D341Med (cell line): ENCODE measurements at regions not wholly inside any gene's neighbourhood (a gene's known extent, or its start where the extent isn't known, plus 50 kb on each side); places are given as distances from the start of the nearest gene placed in this dataset.

Experiments used
- DNase-seq: peaks from one replicate; pipeline ENCODE4 v3.0.0; 2012; ENCODE audit warnings: low spot score

DNA sequence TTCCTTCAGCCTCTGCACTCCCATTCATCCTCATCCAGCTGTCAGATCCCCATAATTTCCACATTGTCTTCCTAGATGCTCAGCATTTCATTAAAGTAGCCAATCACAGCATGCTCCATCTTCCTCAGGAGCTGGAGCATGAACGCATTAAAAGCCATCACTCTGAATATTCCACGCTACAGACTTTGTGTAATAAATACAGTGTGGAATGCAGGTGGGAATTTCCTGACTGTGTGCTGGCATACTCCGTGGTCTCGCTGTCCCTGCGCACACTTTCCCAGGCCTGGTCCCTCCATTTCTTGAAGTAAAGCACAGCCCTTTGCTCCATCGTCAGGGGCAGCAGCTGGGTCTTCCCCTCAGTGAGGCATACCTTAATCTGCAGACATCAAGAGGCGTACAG lies 123.7 kb upstream of the NCK2 start:
- no peak for DNase-seq

DNA sequence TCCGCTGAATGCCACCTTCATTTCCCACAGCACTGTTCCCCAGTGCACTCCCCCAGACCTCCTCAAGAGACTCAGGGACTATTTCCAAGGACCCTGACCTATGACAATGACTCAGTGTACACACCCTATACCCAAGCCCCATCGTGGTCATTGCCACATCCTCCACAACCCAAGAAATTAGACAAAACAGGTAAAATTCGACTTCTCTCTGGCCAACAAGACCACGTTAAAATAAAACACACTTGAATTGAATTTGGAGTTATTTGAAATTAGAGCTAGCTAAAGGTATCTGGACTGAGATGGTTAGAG lies 126.4 kb upstream of the NCK2 start:
- DNase-seq = no peak

DNA sequence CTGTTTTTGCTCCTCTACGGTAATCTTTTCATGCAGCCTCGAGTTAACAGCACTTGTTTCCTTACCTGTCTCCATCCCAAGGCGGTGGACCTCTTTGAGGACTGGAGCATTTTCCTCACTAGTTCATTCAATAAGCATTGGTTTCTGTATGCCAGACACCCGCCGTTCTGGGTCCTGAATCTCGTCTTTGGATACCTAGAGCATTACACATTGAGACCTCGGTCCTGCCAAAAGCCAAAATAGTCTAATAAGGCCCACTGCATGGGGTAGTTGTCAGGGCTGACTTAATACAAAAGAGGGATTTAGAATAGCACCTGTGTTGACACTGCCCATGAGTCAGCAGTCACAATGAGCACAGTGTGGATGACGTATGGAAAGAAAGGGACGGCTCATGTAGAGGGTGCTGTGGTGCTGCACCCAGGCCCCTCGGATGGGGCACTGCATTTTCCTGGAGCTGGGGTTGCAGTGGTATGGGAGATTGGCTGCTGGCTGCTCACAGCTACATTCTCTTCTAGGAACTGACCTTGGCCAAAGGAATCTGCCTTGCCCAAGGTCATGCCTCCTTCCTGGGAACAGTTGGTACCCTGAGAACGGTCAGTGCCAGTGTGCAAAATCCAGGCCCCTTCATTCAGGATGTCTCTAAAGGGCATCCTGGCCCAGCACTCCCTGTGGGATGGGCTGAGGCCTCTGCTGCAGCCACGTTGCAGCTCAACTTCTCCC lies 126.9 kb upstream of the NCK2 start:
- DNase-seq = no peak

DNA sequence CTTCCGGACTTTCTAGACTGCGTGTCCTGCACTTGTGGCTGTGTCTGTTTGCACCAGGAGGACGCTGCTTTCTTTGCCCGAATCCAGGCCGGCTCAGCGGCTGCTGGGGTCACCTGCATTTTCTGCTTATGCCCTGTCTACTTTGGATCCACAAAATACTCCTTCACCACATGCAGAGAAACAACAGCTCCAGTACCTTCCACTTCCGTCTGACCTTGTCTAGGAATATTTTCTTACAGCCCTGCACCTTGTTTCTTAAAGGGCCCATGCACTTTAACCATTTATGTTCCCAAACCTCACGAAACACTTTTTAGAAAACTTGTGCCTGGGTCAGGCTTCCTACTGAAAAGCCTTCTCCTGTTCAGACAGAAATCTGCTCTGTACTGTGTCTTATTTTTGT lies 129.4 kb upstream of the NCK2 start:
- DNase-seq = no peak

DNA sequence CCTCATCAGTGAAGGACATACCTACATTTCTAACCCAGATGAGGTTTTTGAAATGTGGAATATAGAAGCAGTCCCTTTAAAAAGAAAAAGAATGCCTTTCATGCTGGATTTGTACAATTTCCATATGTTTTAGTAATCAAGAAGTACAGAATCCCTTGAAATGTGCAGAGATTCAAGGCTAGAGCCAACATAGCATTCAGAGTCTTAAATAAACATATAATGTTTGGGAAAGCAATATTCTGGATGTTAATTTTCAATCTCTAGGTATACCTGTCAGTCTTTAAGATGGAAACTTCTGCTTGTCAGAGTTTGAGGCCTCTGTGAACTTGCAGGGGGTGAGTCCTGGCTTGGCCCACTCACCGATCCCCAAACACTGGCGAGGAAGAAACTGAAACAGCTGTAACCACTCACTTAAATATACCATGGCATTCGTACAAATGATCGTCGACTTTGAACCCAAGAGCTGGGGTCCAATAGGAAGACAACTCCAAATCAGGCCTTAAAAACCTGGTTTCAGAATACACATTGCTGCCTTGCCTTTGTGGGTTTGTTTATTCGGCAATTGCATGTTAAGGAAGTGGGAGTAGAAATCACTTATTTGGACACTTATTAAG lies 132.8 kb upstream of the NCK2 start:
- no peak for DNase-seq

DNA sequence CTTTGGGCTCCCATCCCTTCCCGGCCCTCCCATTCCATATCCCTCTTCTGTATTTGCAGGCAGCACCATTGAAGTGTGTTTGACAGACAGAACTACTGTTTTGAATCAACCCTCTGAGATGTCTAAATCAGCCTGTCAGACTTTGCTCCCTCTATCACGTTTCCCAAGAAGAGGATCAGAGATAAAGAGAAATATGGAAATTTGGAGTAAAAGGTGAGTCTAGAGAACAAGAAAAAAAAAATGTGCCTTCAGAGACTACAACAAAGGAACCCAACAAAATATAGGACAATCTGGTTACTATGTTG lies 133.4 kb upstream of the NCK2 start:
- no peak for DNase-seq

DNA sequence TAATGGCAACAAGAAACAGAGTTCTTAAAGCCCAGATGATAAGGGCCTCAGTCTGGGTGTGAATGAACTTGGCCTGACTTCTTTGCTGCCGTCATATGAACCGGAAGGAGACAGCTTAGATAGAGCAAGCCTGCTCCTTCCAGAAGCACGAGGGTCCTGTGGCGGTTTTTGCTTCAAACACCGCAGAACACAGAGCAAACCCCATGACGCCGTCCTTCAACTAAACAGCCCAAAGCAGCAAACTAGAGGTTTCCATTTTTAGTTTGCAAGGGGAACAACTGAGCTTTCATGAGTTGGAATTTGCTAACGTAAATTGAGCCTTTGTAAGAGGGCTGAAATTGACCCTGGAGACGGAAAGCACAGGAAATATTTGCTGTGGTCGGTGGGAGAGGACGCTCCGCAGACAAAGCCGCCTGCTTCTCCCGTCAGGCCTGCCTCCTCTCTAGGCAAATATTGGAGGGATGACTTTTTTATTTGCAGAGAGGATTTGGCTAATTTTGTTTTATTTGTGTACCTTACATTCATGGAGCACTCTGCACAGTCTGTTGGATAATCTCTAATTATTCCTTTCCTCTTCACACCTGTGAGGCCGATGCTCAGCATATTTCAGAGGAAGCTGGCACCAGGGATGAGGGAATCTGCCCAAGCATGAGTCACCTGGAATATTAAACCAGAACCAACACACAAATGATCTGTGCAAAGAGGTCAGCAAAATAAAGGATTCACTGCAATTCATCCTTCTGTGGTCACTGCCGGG lies 134.0 kb upstream of the NCK2 start:
- DNase-seq = no peak

DNA sequence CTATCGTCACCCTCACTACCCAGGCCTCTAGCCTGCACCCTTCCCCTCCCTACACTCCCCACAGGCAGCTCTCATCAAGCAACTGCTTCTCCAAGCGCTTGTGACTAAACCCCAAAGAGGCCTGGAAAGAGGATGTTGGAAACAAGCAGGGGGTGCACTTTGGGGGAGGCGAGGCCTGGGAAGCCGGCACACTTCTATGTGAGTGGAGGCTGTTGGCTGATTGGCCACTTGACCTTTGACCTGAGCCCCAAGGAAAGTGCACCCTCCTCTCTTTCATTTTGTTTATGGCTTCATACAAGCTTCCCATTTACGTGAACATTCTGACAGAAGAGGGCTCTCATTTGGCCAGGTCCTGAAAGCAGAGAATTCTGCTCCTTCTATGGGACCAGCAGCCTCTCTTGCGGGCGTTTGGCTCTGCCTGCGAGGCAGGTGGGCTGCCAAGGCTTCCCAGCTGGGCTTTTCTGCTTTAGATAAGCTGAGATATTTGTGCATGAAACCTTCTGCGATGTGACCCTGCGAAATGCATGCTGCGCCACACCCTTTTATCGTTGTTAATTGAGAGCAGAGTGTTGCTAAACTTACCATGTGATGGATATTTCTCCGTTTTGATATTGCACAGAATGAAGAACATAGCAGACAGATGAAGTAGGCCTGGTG lies 134.8 kb upstream of the NCK2 start:
- DNase-seq = no peak

DNA sequence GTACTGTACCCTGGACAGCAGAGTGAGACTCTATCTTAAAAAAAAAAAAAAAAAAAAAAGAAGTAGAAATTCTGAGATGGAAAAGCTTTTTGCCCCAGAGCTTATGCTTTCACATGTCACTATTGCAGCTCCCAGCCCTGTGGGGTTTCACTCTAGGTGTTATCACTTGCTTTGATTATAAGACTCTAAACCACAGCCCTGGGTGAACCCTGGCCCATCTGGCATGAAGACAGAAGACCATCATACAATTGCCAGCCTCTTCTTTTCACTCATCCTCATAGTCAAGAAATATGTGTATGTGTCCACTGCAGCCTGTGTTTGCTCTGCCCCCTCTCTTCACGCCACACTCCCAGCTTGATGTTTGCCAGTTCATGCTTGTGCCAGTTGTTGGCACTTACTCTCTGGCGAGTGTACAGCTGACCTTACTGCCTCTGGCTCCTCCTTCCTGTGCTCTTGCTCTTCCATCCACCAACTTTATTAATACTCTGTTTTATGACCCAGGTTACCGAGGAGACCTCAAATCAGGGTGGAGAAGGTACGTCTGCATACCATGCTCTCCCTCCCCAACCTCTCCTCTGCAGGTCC lies 136.7 kb upstream of the NCK2 start:
- DNase-seq = no peak

DNA sequence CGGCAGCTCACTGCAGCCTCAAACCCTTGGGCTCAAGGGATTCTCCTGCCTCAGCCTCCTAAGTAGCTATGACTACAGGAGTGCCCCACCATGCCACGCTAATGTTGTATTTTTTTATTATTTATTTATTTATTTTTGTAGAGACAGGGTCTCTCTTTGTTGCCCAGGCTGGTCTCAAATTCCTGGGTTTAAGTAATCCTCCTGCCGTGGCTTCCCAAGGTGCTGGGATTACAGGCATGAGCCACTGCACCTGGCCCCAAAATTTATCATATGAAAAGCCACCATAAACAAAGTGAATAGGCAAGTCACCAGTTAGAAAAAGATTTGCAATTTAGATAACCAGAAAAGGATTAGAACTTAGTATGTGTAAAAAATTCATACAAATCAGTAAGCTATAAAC lies 138.6 kb upstream of the NCK2 start:
- DNase-seq = no peak

DNA sequence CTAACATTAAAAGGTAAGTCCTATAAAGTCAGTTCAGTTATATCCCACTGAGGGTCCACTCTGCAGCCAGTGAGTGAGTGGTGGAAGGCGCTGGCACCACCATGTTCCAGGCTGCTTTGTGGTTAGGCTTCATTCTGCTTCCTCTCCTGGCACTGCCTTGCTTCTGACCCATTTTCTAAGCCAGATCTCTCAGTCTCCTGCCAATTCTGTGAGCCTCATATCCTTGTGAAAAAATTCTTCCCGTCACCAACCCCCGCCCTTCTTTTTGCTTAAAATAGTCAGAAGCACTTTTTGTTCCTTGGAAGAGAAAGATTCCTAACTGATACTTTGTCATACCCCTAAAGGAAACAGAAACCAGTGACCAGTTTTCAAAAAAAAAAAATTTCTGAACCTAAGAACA lies 139.8 kb upstream of the NCK2 start:
- no peak for DNase-seq

DNA sequence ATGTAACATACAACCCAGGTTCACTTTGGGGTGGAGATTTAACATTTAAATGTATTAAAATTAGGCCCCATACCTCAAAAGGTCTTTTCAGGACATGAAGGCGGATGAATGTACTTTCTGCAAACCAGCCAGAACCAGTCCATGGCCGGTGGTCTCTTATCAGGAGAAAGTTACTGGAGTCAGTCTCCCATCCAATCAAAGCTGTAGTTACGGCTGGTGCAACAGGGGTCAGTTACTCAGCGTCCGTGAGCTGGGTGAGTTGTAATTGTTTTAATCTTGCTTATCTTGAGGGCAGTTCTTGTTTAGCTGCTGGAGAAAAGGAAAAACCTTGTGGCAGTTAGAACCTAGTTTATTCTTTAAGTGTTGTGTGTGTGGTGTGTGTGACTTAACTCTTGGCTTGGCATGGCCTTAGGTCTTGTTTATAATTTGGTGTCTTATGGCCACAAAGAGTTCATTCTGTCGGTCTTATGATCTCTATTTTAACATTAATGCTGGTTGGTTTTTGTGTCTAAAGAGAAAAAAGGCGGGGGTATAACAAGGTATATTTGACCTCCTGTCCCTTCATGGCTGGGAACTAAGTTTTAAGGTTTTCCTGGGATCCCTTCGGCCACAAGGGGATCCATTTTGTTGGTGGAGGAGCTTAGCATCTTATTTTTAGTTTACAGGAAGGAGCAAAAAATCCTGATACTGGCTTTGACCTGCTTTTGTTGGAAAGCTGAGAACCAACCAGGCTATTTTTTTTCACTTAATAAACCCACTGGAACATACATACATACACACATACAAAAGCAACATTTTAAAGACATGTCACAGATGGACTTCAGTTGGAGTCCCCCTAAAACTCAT lies 143.5 kb upstream of the NCK2 start:
- no peak for DNase-seq

DNA sequence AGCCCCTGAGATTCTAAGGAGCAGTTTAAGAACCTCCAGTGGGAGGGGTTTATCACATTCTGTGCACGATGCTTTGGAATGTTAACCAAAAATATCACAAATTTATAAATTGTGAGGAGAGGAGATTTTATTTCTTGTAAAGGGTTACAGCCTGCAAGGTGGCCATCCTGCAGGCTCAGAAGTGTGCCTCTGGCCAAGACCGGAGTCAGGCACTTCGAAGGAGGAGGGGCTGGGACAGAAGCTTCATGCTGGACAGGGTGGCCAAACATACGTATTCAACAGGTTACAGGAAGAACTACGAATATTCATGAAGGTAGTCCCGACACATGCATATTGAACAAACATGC lies 144.1 kb upstream of the NCK2 start:
- no peak for DNase-seq

DNA sequence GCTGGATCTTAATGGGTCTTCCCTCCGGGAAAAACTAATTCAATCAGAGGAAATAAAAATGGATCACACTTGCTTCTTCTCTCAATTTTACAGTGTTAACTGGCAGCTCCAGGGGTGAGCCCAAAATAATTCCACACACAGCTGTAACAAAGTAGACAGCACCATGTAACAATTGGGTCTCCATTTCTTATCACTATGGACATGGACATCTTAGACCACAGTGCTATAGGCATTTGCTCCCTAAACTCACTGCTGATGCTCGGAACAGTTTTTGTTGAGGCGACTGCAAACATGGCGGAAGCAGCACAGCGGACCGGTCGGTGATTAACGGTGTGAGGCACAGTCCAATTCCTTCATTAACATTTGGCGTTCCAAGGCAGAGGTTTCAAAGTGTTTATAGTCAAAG lies 144.7 kb upstream of the NCK2 start:
- no peak for DNase-seq

DNA sequence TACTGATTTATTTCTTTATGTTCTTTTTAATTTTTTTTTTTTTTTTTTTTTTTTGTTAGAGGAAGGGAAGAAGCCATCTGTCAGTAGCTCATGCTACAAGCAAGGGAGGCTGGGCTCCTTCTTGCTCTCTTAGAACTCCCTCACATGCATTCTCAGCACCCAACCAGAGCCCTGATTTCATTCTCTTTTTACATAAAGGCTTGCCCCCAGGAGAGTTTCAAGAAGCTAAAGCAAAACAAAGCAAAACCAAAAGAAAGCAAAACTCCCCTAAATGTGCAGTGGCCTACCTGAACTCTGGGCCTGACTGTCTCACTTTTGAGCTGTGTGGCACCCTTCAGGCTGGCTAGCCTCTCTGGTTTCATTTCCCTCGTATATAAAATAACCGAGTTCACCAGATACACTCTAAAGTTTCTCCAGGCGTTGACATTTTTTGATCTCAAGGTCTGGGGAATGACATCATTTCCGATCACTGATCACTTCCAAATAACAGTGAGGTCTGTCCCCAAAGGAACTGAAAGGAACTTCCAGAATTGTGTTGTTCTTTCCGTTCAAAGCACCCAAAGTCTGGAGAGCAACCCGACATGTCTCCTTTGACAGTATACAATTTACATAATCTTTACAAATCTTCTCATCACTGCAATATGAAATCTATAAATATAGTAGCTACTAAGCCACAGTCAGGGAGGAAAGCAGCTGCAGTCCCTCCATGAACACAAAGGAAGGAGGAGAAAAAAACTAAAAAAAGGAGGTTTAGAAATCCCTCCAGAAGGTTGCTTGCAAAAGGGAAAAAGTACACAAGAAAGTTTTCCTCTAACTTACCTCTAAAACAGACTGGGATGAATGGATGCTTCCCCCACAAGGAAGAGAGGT lies 145.6 kb upstream of the NCK2 start:
- DNase-seq = no peak

DNA sequence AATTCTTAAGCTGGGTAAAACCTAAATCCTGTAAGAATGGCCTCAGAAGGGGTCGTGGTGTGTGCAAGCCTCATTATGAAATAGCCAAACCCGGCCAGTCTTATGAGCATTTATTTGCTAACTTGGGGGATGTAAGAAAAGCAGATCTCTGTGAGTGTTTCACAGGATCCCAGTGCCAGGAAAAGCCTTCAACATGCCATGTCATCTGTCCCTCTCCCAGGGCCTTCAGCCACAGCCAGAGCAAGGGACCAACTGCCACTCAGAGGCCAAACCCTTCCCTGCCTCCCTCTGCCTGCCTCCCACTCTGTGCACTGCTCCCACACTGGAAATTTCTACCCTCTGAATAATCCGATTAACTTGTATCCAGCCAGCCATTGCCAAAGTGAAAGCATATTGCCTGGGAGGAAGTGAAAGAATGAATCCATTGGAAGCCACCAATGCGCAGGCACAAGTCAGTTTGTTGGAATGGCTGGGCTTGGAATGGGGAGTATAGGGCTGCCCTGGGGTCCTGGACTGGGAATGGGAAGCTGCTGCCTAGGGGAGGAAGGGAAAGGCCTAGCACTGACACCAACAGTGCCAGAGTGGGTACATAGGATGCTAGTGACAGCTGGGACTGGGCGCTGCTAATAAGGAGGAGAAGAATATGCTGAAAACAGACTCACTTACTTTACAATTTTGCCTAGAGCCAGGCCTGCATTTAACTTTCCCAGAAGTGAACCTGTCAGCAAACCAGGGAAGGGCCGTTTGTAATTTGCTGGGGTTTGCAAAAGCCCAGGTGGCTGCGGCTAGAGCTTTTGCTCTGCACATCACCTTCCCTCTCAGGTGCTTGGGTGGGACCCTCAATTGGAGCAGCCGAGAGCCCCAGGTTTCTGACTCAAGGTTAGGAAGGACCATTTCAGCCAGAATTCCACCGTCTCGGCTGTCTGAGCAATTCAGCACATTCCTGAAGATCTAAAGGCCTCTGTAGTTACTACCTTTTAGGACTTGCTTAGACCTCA lies 146.6 kb upstream of the NCK2 start:
- DNase-seq = peak; percentile 64

DNA sequence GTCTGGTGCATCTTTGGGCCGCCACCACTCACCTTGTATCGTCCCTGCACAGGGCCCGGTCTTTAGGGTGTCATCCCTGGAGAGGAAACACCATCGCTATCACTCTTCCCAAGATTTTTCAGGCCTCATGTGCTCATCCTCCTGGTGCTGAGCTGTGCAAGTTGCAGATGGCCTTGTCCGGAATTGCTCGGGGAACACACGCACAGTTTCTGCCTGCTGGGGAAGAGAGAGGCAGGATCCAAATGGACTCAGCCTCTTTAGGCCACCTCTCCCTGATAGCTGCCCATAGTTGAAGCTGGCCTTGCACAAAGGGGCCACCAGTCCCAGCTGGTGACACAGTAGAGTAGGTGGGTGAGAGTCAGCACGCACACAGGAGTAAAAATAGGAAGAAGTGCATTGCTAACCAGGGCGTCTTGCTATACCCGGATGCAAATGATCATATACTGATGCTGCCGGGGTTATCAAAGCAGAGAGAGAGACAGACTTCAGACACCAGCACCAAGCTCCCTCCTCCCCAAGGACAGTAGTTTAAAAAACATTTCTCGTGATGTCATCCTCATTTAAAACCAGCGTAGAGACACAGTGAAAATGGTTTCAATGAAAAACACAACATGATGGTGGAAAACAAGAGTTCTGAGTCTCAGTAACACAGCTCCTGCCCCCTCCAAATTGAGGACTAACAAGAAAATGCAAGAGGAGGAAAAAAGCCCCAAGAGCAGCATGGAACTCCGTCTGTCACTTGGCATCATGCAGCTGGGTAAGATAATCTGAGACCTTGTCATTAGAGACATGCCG lies 147.5 kb upstream of the NCK2 start:
- DNase-seq = peak; percentile 47

DNA sequence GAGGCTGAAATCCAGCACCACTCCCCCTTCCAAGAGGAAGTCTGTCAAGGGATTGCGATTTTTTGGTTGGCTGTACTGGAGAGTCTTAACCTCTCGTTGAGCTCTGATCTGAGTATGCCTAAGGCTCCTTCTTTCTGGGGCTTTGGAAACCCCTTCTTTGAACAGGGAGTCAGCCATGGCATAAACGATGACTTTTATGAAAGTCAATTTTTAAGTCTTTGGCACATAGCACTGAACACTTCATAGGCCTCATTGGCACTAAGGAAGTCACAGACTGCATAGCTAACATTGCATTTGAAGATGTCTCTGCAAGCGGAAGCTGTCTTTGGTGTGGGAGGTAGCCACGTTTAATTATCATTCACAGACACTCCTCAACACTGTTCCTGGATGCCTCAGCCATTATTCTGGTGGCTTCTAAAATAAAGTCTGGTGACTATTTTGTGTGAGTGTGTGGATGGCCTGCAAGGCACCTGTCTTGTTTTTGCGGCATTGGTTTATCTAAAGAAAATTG lies 148.2 kb upstream of the NCK2 start:
- no peak for DNase-seq

DNA sequence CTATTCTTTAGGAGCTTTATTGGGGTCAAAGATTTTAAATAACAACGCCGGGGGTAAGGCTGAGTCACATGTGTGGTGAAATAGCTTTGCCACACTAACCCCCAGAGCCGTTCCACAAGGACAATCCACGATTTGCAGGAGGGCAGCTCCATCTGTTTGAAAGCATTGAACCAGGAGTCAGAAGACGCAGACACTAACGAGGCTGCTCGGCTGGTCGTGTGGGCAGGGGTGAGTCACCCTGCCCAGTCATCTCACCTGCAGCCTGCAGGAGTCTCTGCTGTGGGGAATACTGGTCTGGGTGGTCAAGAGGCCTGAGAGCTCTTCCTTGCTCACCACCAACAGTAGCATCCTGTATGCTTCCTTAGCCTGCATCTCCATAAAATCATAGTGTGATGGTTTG lies 149.2 kb upstream of the NCK2 start:
- no peak for DNase-seq
